ENCODE measurements at regions not wholly inside any gene's neighbourhood (a gene's known extent, or its start where the extent isn't known, plus 50 kb on each side); places are given as distances from the start of the nearest gene placed in this dataset.

DNA sequence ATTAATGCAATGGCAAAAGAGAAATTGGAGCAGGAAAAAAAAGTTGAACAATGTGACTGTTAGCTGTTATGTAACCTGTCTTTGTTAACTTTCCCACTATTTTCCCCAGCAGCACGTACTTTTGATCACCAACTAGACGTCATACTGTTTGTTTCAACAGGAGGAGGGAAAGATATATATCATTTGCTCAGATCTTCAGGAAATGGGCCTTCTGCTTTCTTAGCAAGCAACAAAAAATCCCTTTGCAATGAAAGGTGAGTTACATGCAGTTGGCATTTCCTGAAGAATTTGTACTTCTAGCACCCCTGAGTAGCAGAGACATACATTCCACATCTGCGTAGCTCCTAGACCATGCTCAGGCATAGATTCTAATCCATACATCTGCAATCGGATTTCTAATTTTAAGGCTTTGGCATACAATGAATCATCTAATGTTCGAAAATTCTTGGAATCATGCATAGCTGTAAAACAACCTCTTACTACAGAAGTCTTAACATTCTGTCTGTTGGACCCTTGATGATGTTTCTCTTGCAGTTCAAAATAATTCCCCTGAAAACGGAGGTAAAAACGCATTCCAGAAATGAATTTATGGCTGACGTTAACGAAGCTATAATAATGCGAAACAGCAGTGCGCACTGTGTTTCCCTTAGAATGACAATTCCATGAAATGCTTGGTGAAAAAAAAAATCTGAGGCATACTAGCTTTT is 286.9 kb upstream of the MGMT start:
- FAIRE-seq (no peak), DNase-seq (ENCODE audit: insufficient read length, low spot score) (no peak)
- TF ChIP-seq PAX5 (IDR thresholded peaks at IDR 0.05; ENCODE audit: insufficient read depth, low read length, severe bottlenecking), result no peak
- TF ChIP-seq POLR2A (IDR thresholded peaks at IDR 0.05; ENCODE audit: low read depth, low read length), result no peak
- TF ChIP-seq POLR2AphosphoS5 (IDR thresholded peaks at IDR 0.05; ENCODE audit: low read depth, low read length), result no peak
- no peak for TF ChIP-seq SPI1 (IDR thresholded peaks at IDR 0.05; ENCODE audit: low read depth, low read length)
- TF ChIP-seq TAF1 (IDR thresholded peaks at IDR 0.05; ENCODE audit: low read depth, low read length), result no peak
- no peak for TF ChIP-seq POU2F2 (IDR thresholded peaks at IDR 0.05; ENCODE audit: low read depth, low read length)

DNA sequence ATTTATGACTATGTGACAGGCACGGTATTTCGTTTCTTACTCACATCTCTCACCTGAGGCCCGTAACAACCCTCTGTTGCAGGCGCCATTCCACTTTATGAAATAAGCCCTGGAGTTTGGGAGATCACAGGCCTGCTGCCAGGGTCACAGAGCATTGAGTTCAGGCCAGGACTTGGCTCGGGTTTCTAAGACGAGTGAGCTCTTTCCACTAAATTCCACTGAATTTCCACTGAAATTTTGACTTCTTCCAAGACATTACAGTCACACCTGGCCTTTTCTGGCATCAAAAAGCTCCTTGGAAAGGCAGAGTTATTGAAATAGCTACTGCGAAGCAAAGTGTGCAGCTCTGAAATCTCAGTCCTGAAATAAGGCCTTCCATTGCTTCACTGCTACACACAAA is 282.8 kb upstream of the MGMT start:
- TF ChIP-seq SPI1 (IDR thresholded peaks at IDR 0.05; ENCODE audit: low read depth, low read length), result no peak
- no peak for TF ChIP-seq PAX5 (IDR thresholded peaks at IDR 0.05; ENCODE audit: insufficient read depth, low read length, severe bottlenecking)
- no peak for TF ChIP-seq POLR2A (IDR thresholded peaks at IDR 0.05; ENCODE audit: low read depth, low read length)
- no peak for TF ChIP-seq POU2F2 (IDR thresholded peaks at IDR 0.05; ENCODE audit: low read depth, low read length)
- TF ChIP-seq POLR2AphosphoS5 (IDR thresholded peaks at IDR 0.05; ENCODE audit: low read depth, low read length), result no peak
- no peak for TF ChIP-seq TAF1 (IDR thresholded peaks at IDR 0.05; ENCODE audit: low read depth, low read length)
- no peak for FAIRE-seq
- no peak for DNase-seq (ENCODE audit: insufficient read length, low spot score)

DNA sequence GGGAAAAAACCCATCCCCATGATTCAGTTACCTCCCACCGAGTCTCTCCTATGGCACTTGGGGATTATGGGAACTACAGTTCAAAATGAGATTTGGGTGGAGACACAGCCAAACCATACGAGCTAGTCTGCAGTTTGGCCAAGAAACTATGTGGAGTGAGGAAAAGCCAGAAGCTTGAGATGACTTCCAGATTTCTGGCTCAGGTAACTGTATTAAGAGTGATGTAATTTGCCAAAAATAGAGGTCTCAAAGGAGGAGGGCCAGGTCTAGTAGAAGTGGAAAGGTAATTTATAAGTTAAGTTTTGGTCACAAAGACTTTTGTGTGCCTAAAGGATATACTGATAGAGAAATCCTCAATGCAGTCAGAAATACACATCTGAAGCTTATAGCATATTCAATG is 279.7 kb upstream of the MGMT start:
- DNase-seq (ENCODE audit: insufficient read length, low spot score), result no peak
- no peak for FAIRE-seq
- TF ChIP-seq PAX5 (IDR thresholded peaks at IDR 0.05; ENCODE audit: insufficient read depth, low read length, severe bottlenecking) (no peak), POLR2A (IDR thresholded peaks at IDR 0.05; ENCODE audit: low read depth, low read length) (no peak), POU2F2 (IDR thresholded peaks at IDR 0.05; ENCODE audit: low read depth, low read length) (no peak), POLR2AphosphoS5 (IDR thresholded peaks at IDR 0.05; ENCODE audit: low read depth, low read length) (no peak), SPI1 (IDR thresholded peaks at IDR 0.05; ENCODE audit: low read depth, low read length) (no peak)

DNA sequence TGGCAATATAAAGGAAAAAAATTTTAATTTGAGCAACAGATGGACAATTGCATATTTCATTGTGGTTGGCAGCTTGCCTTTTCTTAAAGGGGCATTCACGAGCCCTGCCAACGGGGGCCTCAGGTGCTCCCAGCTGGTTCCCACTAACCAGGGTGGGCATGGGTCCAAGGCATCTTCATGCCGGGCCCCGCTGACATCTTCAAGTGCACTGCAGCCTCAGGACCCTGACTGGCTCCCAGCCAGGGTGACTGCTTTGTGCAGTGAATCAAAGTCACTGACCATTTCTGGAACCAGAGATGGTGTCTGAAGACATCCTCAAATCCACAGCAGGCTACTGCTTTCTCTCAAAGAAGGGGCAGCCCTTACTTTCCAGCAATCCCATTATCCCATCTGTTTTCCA is 275.2 kb upstream of the MGMT start:
- FAIRE-seq (no peak), DNase-seq (ENCODE audit: insufficient read length, low spot score) (no peak)
- TF ChIP-seq POLR2A (IDR thresholded peaks at IDR 0.05; ENCODE audit: low read depth, low read length) (no peak), SPI1 (IDR thresholded peaks at IDR 0.05; ENCODE audit: low read depth, low read length) (no peak), PAX5 (IDR thresholded peaks at IDR 0.05; ENCODE audit: insufficient read depth, low read length, severe bottlenecking) (no peak), POLR2AphosphoS5 (IDR thresholded peaks at IDR 0.05; ENCODE audit: low read depth, low read length) (no peak), TAF1 (IDR thresholded peaks at IDR 0.05; ENCODE audit: low read depth, low read length) (no peak), POU2F2 (IDR thresholded peaks at IDR 0.05; ENCODE audit: low read depth, low read length) (no peak)

DNA sequence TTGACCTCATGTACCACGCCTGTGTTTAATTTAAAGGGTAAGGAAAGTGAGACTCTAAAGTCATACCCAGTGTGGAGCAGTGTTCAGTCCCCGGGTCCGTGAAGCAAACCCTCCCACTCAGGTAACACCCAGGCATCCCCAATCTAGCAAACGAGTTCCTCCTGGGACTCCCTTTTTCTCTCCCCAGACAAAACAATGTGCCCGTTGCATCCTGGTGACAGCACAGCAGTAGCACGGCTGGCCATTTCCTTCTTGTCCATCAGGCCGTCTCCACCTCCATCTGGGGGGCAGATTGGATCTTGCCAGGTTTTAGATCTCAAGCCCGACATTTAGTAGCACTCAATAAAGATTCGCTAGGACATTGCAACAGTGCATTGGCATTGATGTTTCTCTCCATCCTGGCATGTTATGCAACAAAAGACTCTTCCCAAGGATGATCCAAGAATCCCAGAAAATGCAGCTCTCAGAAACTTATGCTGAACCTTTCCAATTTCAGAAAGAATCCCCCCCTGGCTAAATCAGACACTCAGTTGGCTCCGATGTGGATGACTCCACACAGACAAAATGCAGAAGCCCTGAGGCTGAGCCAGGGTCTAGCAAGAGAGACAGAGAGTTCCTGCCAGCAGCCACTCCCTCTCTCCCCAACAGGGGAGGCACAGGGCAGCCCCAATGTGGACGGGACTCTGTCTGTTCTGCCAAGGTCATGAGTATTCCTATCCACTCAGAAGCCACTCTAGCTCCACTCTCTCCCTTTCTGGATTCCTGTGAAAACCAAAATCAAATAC is 274.5 kb upstream of the MGMT start:
- TF ChIP-seq SPI1 (IDR thresholded peaks at IDR 0.05; ENCODE audit: low read depth, low read length), result no peak
- TF ChIP-seq TAF1 (IDR thresholded peaks at IDR 0.05; ENCODE audit: low read depth, low read length), result no peak
- TF ChIP-seq PAX5 (IDR thresholded peaks at IDR 0.05; ENCODE audit: insufficient read depth, low read length, severe bottlenecking), result no peak
- no peak for TF ChIP-seq POLR2AphosphoS5 (IDR thresholded peaks at IDR 0.05; ENCODE audit: low read depth, low read length)
- no peak for TF ChIP-seq POLR2A (IDR thresholded peaks at IDR 0.05; ENCODE audit: low read depth, low read length)
- no peak for TF ChIP-seq POU2F2 (IDR thresholded peaks at IDR 0.05; ENCODE audit: low read depth, low read length)
- FAIRE-seq (no peak), DNase-seq (ENCODE audit: insufficient read length, low spot score) (no peak)

DNA sequence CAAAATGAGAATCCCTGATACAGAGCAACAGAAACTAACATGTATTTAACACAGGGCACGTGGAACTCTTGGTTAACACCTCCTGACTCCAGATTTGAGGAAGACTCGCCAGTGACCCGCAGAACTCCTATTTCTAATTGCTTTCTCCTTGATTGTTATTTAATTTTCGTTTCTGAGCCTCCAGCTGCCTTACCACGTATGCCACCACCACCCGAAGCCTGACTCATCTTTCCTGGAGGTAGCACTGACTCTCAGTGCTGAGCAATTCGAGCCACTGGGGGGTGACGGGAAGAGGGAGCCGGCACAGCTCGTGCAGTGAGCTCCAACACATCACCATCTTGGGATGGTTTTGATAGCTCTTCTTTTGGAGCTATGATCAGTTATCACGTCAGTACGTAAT is 273.9 kb upstream of the MGMT start:
- TF ChIP-seq PAX5 (IDR thresholded peaks at IDR 0.05; ENCODE audit: insufficient read depth, low read length, severe bottlenecking) (no peak), POLR2AphosphoS5 (IDR thresholded peaks at IDR 0.05; ENCODE audit: low read depth, low read length) (no peak), POLR2A (IDR thresholded peaks at IDR 0.05; ENCODE audit: low read depth, low read length) (no peak), SPI1 (IDR thresholded peaks at IDR 0.05; ENCODE audit: low read depth, low read length) (no peak), POU2F2 (IDR thresholded peaks at IDR 0.05; ENCODE audit: low read depth, low read length) (no peak), TAF1 (IDR thresholded peaks at IDR 0.05; ENCODE audit: low read depth, low read length) (no peak)
- DNase-seq (ENCODE audit: insufficient read length, low spot score), result no peak
- no peak for FAIRE-seq

DNA sequence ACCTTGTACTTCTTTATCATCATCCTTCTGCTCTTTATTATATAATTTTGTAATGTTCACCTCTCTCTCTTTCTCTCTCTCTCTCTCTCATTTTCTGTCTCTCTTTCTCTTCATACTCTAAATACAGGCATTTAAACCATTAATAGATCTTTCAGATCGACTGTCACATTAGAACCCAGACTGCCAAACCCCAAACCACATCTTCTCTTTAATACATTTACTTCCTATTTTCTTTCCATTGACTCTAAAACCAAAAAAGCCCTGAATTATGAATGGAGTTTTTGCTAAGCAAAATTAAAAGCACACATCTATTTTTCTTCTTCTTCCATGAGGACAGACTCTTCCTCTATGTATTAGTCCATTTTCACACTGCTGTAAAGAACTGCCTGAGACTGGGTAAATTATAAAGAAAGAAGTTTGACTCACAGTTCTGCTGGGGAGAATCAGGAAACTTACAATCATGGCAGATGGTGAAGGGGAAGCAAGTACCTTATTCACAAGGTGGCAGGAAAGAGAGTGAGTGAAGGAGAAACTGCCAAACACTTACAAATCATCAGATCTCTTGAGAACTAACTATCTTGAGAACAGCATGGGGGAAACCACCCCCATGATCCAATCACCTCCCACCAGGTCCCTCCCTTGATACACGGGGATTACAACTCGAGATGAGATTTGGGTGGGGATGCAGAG is 272.7 kb upstream of the MGMT start:
- TF ChIP-seq SPI1 (IDR thresholded peaks at IDR 0.05; ENCODE audit: low read depth, low read length) (no peak), POU2F2 (IDR thresholded peaks at IDR 0.05; ENCODE audit: low read depth, low read length) (no peak), POLR2AphosphoS5 (IDR thresholded peaks at IDR 0.05; ENCODE audit: low read depth, low read length) (no peak), POLR2A (IDR thresholded peaks at IDR 0.05; ENCODE audit: low read depth, low read length) (no peak), PAX5 (IDR thresholded peaks at IDR 0.05; ENCODE audit: insufficient read depth, low read length, severe bottlenecking) (no peak), TAF1 (IDR thresholded peaks at IDR 0.05; ENCODE audit: low read depth, low read length) (no peak)
- FAIRE-seq (no peak), DNase-seq (ENCODE audit: insufficient read length, low spot score) (no peak)

DNA sequence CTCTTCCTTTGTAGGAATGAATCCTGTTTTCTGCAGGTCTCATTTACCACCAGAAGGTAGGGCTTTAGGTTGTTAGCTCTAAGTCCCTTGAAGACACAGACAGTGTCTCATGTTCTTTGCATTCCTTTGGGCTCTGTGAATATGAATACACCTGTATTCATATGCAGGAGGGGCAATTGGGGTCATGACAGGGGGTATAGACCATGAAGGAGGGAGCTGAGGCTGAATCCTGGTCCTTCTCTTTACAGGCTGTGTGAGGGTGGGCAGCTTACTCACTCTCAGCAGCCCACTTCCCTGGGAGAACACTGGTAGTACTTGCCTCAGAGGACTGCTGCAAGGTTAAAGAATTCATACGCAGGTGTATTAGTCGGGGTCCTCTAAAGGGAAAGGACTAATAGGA is 267.2 kb upstream of the MGMT start:
- DNase-seq (ENCODE audit: insufficient read length, low spot score), result no peak
- TF ChIP-seq POLR2AphosphoS5 (IDR thresholded peaks at IDR 0.05; ENCODE audit: low read depth, low read length) (no peak), POU2F2 (IDR thresholded peaks at IDR 0.05; ENCODE audit: low read depth, low read length) (no peak), POLR2A (IDR thresholded peaks at IDR 0.05; ENCODE audit: low read depth, low read length) (no peak), TAF1 (IDR thresholded peaks at IDR 0.05; ENCODE audit: low read depth, low read length) (no peak), SPI1 (IDR thresholded peaks at IDR 0.05; ENCODE audit: low read depth, low read length) (no peak), PAX5 (IDR thresholded peaks at IDR 0.05; ENCODE audit: insufficient read depth, low read length, severe bottlenecking) (no peak)
- FAIRE-seq, result no peak

DNA sequence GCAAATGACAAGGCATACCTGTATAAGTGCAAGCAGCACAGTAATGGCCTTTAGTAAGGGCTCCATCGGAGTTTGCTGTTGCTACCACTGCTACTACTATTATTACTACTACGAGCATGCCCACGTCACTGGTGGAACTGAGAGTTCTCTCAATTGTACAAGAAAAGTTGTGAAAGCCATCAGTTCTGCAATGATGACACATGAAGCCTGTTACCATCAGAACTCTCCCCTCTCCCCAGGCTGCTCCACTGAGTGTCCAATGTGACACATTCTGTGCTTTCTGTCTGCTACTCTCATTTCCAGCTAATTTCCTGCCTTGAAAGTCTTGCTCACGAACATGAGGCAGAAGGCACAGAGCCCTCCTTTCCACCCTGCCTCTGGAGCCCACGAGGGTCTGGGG is 263.2 kb upstream of the MGMT start:
- FAIRE-seq (no peak), DNase-seq (ENCODE audit: insufficient read length, low spot score) (no peak)
- TF ChIP-seq POU2F2 (IDR thresholded peaks at IDR 0.05; ENCODE audit: low read depth, low read length) (no peak), TAF1 (IDR thresholded peaks at IDR 0.05; ENCODE audit: low read depth, low read length) (no peak), POLR2AphosphoS5 (IDR thresholded peaks at IDR 0.05; ENCODE audit: low read depth, low read length) (no peak), SPI1 (IDR thresholded peaks at IDR 0.05; ENCODE audit: low read depth, low read length) (no peak), POLR2A (IDR thresholded peaks at IDR 0.05; ENCODE audit: low read depth, low read length) (no peak)

Measured in GM12891 (cell line).